ENCODE measurements at regions not wholly inside any gene's neighbourhood (a gene's known extent, or its start where the extent isn't known, plus 50 kb on each side); places are given as distances from the start of the nearest gene placed in this dataset.
"Not testable (repeated sequence)": the region's sequence is repeated elsewhere in the genome, so short reads cannot be mapped to it uniquely, and the experiment has no call there.

DNA sequence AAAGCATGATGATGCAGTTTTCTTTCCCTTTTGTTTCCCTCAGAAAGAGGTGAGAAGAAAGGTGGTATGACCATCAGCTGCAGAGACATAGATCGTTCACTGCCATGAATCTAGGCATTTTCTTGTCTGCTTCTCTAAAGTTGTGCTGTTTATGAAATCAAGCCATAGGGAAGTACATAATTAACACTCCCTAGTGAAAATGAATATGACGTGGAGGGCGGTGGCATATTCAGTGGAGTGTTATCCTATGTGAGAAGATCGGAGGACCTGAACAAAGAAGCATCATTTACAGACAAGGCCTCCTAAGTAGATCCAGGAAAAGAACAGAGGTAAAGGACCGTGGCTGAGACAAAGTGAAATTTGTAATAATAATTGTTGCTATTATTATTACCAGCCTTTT lies 509.0 kb upstream of the SLC39A10 start:
- TF ChIP-seq, protein P1, sequence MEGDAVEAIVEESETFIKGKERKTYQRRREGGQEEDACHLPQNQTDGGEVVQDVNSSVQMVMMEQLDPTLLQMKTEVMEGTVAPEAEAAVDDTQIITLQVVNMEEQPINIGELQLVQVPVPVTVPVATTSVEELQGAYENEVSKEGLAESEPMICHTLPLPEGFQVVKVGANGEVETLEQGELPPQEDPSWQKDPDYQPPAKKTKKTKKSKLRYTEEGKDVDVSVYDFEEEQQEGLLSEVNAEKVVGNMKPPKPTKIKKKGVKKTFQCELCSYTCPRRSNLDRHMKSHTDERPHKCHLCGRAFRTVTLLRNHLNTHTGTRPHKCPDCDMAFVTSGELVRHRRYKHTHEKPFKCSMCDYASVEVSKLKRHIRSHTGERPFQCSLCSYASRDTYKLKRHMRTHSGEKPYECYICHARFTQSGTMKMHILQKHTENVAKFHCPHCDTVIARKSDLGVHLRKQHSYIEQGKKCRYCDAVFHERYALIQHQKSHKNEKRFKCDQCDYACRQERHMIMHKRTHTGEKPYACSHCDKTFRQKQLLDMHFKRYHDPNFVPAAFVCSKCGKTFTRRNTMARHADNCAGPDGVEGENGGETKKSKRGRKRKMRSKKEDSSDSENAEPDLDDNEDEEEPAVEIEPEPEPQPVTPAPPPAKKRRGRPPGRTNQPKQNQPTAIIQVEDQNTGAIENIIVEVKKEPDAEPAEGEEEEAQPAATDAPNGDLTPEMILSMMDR (IDR thresholded peaks at IDR 0.05; ENCODE audit: extremely low read depth, missing control alignments): no peak
- DNase-seq (ENCODE audit: low spot score): no peak

GRCh38 chr2:195146761-195147541 lies 510.1 kb upstream of the SLC39A10 start:
- no peak for DNase-seq (ENCODE audit: low spot score)
- TF ChIP-seq, protein P1 (IDR thresholded peaks at IDR 0.05; ENCODE audit: extremely low read depth, missing control alignments): no peak

- no peak for DNase-seq (ENCODE audit: low spot score)
- TF ChIP-seq, protein P1 (IDR thresholded peaks at IDR 0.05; ENCODE audit: extremely low read depth, missing control alignments): no peak
Measured at GRCh38 chr2:195138435-195138834, 518.6 kb upstream of the SLC39A10 start.

DNA sequence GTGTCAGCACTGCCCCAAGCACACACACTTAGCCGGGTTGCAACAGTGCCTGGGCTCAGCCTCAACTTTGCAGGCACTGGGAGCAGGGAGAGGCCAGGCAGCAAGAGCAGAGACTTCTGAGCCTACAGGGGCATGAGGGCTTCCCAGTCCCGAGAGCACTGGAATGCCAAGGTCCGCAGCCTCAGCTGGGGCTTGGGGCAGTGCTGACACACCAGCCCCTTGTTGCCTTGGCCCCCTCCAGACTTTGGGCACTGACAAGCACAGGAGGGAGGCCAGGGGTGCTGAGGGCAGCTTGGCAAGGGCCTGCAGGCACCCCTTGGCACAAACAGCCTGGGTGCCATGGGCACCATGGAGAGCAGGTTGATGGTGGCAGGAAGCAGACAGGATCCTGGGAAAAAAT lies 531.1 kb upstream of the SLC39A10 start:
- DNase-seq (ENCODE audit: low spot score): not testable (repeated sequence)

DNA sequence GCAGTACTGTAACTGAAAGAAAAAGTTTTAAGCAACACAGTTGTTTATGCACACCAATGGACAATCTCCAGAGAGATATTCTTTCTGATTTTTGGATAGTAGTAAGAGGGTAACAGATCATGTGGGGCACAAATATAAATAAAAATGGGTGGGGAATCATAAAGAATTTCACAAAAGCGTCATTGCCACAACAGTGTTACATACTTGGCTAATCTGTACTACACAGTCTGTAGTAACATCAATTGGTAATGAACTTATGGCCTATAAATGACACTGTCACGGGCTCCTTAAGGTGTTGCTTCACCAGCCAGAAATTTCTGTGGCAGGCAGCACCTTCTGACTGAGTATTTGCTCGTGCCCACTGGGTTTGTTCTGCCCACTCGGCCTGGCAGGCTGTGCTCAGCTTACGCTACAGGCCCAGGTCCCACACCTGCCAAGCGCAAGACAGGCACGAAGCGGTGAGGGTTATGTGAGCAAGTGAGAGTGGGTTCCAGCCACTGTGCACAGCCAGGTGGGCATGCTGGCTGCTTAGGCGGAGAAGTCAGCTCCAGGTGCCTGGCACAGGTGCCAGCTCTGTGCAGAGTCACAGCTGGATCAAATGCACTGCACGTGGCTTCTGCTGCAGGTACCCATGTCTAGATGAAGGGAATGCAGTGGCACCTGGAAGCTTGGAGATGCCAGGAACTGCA lies 532.5 kb upstream of the SLC39A10 start:
- no peak for DNase-seq (ENCODE audit: low spot score)
- TF ChIP-seq, protein P1 (IDR thresholded peaks at IDR 0.05; ENCODE audit: extremely low read depth, missing control alignments): no peak

DNA sequence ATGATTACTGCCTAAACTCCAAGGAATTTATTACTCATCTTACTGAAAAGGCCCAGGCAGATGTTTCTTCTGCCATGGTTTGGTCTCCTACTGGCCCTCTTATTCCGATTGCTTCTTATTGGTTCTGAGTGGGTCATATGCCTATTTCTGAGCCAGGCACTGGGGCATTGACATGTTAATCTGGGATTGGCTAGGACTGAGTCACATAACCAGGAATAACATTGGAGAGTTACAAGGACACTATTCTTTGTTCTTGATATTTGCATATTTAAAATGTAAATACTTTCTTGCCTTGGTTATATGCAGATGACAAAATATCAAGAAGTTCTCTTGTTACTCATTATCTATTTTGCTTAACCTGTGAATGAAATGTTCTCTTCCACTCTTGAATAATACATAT lies 534.4 kb upstream of the SLC39A10 start:
- TF ChIP-seq, protein P1 (IDR thresholded peaks at IDR 0.05; ENCODE audit: extremely low read depth, missing control alignments): no peak
- no peak for DNase-seq (ENCODE audit: low spot score)

DNA sequence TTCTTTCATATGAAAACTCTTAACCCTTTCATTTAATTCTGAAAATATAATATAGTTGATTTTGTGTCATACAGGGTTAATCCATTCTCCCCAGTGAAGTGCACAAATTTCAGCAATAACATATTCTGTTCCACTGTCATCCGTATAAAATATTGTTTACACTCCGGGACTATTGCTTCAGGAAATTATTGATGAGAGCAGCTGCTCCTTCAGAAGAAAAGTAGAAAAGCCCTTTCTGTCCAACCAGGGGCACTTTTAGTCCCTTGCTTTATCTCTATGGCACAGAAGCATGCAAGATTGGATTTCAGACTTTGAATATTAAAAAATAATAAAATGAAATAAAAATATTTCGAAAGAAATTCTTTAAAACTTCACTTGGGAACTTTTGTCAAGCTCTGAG lies 535.7 kb upstream of the SLC39A10 start:
- TF ChIP-seq, protein P1 (IDR thresholded peaks at IDR 0.05; ENCODE audit: extremely low read depth, missing control alignments): no peak
- no peak for DNase-seq (ENCODE audit: low spot score)

Measured in GM20000 (cell line).